GM12865 (cell line): ENCODE measurements at regions not wholly inside any gene's neighbourhood (a gene's known extent, or its start where the extent isn't known, plus 50 kb on each side); places are given as distances from the start of the nearest gene placed in this dataset.

Experiments used
- DNase-seq: peaks from one replicate; pipeline ENCODE4 v3.0.0; 2010; ENCODE audit warnings: low read depth
- H3K4me3 ChIP-seq: 2 replicates; pipeline ENCODE4 v1.5.1; 2011; ENCODE audit warnings: mild to moderate bottlenecking, low read depth, low read length, control low read depth
- CTCF ChIP-seq: IDR thresholded peaks from 2 replicates; pipeline ENCODE4 v1.5.1; 2011; ENCODE audit warnings: low read length, control low read depth, low read depth, inconsistent platforms; ENCODE audit not compliant: insufficient read depth; ENCODE audit errors: missing control alignments

DNA sequence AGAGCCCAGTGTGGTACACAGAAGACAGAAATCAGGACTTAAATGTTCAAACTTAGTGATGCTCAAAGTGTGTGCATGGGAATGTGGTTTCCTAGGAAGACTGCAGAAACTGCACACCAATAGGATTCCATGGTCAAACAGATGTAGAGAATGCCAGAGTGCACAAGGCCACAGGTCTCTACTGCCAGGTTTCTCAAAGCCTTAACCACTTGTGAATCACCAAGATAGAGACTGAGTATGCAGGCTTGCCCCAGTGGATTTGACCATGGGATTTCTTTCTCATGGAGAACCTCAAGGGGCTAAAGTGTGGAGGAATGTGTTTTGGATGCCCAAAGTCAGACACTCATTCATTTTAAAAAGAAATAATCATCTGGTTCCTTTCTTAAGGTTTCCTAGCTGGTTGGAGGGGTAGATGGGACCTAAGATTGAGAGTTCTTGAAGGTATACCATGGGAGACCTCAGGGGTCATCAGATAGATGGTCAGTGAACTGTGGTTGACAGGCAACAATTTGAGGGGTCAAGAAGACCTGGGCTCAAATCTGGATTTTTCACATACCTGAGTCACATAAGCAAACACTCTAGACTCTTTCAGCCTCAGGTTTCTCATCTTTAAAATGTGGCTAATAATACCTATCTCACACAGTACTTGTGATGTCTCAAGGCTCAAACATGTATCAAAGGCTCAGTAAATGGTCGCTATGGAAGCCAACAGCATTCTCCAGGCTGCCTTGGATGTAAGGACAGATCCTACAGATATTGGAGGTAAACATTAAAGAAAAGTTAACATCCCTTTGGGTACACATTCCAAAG lies 81.1 kb downstream of the BOD1 start:
- no peak overlapping the region for H3K4me3 ChIP-seq
- no peak for TF ChIP-seq CTCF
- DNase-seq = no peak

DNA sequence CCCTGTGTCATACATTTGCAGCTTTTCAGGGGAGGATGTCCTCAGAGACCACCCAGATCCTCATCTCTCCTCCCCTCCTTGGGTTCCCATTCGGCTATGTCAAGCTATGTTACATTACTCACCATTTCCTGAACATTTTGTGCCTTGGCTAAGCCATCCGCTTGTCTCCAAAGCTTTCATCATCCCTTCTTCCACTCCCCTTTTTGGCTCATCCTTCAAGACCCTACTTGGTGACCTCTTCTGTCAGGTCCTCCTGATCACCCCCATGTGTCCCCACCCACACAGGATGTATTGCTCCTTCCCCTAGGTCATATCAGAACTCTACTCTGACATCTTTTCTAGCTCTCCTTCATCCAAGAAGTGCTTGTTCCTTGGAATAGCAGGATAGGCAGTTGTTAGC lies 81.8 kb downstream of the BOD1 start:
- TF ChIP-seq CTCF = no peak
- H3K4me3 ChIP-seq = no peak overlapping the region
- no peak for DNase-seq

- no peak for TF ChIP-seq CTCF
- DNase-seq = no peak
- no peak overlapping the region for H3K4me3 ChIP-seq
Observed at GRCh38 chr5:173534031-173534430, 82.4 kb downstream of the BOD1 start.

- no peak for TF ChIP-seq CTCF
- DNase-seq = no peak
- no peak overlapping the region for H3K4me3 ChIP-seq
Observed at GRCh38 chr5:173532689-173533250, 83.7 kb downstream of the BOD1 start.

DNA sequence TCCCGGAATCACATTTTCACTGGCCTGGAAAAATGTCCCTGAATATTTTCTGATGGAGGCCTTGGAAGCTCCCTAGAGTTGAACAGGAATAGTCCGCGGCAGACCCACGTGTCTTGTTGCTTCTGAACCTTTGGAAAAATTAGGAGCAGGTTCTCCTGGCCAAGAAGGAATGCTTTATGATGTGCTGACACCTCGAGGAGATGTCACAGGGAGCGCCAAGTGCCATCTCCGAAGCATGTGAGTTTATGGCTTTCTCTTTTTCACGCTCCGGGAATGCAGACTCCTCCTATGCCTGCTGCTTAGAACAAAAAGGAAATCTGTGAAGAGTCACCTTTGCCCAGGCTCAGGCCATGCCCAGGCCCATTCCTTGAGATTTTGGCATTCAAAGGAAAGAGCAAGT lies 84.6 kb downstream of the BOD1 start:
- DNase-seq = no peak
- no peak overlapping the region for H3K4me3 ChIP-seq
- TF ChIP-seq CTCF = no peak

- TF ChIP-seq CTCF = peak; percentile 13
- peak; percentile 37 for DNase-seq
- H3K4me3 ChIP-seq = no peak overlapping the region
Observed at GRCh38 chr5:173530547-173530946, 85.9 kb downstream of the BOD1 start.

- no peak overlapping the region for H3K4me3 ChIP-seq
- TF ChIP-seq CTCF = no peak
- DNase-seq = no peak
Observed at GRCh38 chr5:173529861-173530260, 86.6 kb downstream of the BOD1 start.
